Breast epithelium (tissue), 4 donors: ENCODE measurements at regions not wholly inside any gene's neighbourhood (a gene's known extent, or its start where the extent isn't known, plus 50 kb on each side); places are given as distances from the start of the nearest gene placed in this dataset.

Experiments used
- DNase-seq, 2 donors: peaks; one replicate each; pipeline ENCODE4 v3.0.0-alpha.2; 2019; ENCODE audit warnings: low spot score in 2 of 2
- H3K27ac ChIP-seq, 2 donors: fragments of 200-600 bp; sonication (generic) in 1 of 2; one replicate each; pipeline ENCODE4 v1.5.1; 2016 to 2019; ENCODE audit warnings: mild to moderate bottlenecking in 1 of 2
- H3K27me3 ChIP-seq, 2 donors: fragments of 200-600 bp; sonication (generic) in 1 of 2; one replicate each; pipeline versions ENCODE4 v1.5.1 to v1.6.0; 2017 to 2019; ENCODE audit warnings: control low read depth in 1 of 2, mild to moderate bottlenecking in 1 of 2
- H3K36me3 ChIP-seq: fragments of 200-600 bp; one replicate; pipeline ENCODE4 v1.5.1; 2019
- H3K4me1 ChIP-seq, 2 donors: fragments of 200-600 bp; sonication (generic); one replicate each; pipeline ENCODE4 v1.5.1; 2016 to 2019; ENCODE audit warnings: control low read depth in 1 of 2
- H3K4me3 ChIP-seq, 3 donors: fragments of 200-600 bp; sonication (generic); 1 replicate in 2 of 3; 2 replicates in 1 of 3; pipeline ENCODE4 v1.5.1; 2016 to 2019; ENCODE audit warnings: mild to moderate bottlenecking in 3 of 3, moderate library complexity in 2 of 3
- H3K9me3 ChIP-seq, 2 donors: fragments of 200-600 bp; sonication (generic) in 1 of 2; one replicate each; pipeline ENCODE4 v1.5.1; 2016 to 2019; ENCODE audit warnings: control low read depth in 1 of 2
- POLR2A ChIP-seq: fragments of 450-650 bp; IDR thresholded peaks from one replicate; pipeline ENCODE4 v1.6.1; 2016; ENCODE audit warnings: antibody characterized with exemption, mild to moderate bottlenecking, moderate library complexity
- POLR2AphosphoS5 ChIP-seq, 3 donors: sonication (generic); formaldehyde crosslinking; IDR thresholded peaks; one replicate each; pipeline ENCODE4 v1.6.1; 2017; ENCODE audit warnings: antibody characterized with exemption in 3 of 3
- intact Hi-C: fragments of 100-400 bp; cut with DNase I; formaldehyde crosslinking; loops from one replicate; pipeline ENCODE4 v1.15.1; 2023; ENCODE audit warnings: low total_unique reads
- TF ChIP-seq, protein P1 (sequence below), 3 donors: fragments of 450-650 bp; IDR thresholded peaks; one replicate each; pipeline ENCODE4 v1.5.1; 2016 to 2017; ENCODE audit warnings: antibody characterized with exemption in 3 of 3, mild to moderate bottlenecking in 3 of 3, moderate library complexity in 3 of 3

DNA sequence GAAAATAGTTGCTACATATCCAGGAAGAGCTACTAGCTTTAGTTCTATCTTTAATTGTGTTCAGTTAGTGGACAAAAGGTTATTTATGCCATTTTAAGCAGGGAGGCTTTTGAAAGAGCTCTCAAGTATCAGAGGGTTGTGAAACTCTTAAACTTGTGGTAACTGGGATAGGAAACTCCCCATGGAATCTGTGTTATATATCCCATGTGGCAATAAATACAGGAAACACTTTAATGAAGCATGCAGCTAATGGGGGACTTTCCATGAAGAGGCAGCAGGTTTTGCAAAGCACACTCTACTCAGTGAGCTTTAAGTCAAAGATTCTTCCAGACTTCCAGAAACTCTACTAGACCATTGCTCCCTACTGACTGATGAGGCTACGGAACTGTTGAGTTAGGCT lies 805.0 kb upstream of the C9orf72 start:
- no peak overlapping the region for H3K4me3 ChIP-seq
- H3K9me3 ChIP-seq, result no peaks in the 10 kb centered on the region
- no peaks in the 10 kb centered on the region for H3K4me1 ChIP-seq
- no peaks in the 10 kb centered on the region for H3K27me3 ChIP-seq
- TF ChIP-seq, protein P1, sequence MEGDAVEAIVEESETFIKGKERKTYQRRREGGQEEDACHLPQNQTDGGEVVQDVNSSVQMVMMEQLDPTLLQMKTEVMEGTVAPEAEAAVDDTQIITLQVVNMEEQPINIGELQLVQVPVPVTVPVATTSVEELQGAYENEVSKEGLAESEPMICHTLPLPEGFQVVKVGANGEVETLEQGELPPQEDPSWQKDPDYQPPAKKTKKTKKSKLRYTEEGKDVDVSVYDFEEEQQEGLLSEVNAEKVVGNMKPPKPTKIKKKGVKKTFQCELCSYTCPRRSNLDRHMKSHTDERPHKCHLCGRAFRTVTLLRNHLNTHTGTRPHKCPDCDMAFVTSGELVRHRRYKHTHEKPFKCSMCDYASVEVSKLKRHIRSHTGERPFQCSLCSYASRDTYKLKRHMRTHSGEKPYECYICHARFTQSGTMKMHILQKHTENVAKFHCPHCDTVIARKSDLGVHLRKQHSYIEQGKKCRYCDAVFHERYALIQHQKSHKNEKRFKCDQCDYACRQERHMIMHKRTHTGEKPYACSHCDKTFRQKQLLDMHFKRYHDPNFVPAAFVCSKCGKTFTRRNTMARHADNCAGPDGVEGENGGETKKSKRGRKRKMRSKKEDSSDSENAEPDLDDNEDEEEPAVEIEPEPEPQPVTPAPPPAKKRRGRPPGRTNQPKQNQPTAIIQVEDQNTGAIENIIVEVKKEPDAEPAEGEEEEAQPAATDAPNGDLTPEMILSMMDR (IDR thresholded peaks at IDR 0.05), result no peak
- TF ChIP-seq POLR2AphosphoS5 (IDR thresholded peaks at IDR 0.05) (no peak), POLR2A (no peak)
- H3K36me3 ChIP-seq, result no peaks in the 10 kb centered on the region
- no peak overlapping the region for H3K27ac ChIP-seq
- DNase-seq, result no peak
- intact Hi-C loops, result no loop called here

DNA sequence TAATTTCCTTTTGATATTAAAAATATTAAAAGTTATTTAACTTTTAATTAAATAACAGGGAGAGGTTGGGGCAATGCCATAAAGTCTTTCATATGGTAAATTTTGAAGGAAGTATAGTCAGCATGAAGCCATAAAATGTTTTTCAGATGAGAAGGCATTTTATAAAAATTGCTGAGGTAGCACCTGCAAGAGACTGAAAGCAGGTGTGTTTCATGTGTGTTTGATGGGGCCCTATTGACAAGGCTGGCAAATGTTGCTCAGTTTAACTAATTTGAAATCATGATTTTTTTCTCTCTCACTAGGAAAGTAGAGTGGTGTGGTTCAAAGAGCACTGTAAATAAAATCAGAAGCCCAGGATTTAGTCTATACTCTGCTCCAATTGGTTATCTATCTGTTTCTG lies 805.8 kb upstream of the C9orf72 start:
- Histone ChIP-seq H3K27ac (no peak overlapping the region), H3K27me3 (no peaks in the 10 kb centered on the region), H3K9me3 (no peaks in the 10 kb centered on the region), H3K36me3 (no peaks in the 10 kb centered on the region), H3K4me3 (no peak overlapping the region), H3K4me1 (no peaks in the 10 kb centered on the region)
- no peak for DNase-seq
- TF ChIP-seq, protein P1 (IDR thresholded peaks at IDR 0.05), result no peak
- TF ChIP-seq POLR2A, result no peak
- TF ChIP-seq POLR2AphosphoS5 (IDR thresholded peaks at IDR 0.05), result no peak
- intact Hi-C loops, result no loop called here

DNA sequence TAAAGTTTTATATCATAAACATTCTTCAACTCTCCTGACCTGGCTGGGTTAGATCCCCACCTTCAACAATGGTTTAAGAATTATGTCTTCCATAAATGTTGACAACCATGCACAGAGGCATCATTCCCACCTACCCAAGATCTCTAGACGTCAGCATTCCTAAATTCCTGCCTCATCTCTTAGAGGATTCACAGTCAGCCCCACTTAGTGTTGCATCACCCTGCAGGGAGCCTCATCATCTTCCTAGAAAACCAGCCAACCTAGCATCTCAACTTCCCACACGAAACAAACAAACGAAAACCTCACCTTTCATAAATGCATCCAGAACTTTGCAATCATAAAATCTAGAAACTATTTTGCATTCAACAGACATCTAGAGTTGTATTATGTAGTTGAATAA lies 816.1 kb upstream of the C9orf72 start:
- intact Hi-C loops, result no loop called here
- H3K27ac ChIP-seq, result no peak overlapping the region
- H3K27me3 ChIP-seq, result no peaks in the 10 kb centered on the region
- H3K4me1 ChIP-seq, result no peaks in the 10 kb centered on the region
- no peak for DNase-seq
- H3K36me3 ChIP-seq, result no peaks in the 10 kb centered on the region
- TF ChIP-seq POLR2A, result no peak
- TF ChIP-seq POLR2AphosphoS5 (IDR thresholded peaks at IDR 0.05), result no peak
- TF ChIP-seq, protein P1 (IDR thresholded peaks at IDR 0.05), result no peak
- H3K4me3 ChIP-seq, result no peak overlapping the region
- no peaks in the 10 kb centered on the region for H3K9me3 ChIP-seq

DNA sequence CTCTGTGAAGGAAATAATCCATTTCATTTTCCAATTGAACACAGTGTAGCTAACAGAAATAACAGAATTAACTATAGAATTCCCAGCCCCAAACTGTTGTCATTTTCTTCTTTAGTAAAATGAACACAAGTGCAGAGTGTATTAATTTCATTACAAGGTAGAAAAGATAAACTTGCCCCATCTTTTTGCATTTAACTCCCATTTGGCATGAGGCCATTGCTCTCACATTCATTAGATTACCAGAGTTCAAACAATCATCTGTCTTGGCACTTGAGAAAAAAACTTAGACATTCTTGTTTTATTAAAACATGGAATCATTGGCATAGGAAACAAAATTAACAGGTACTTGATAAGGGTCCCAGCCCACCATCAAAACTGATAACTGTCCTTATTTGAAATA lies 821.5 kb upstream of the C9orf72 start:
- H3K9me3 ChIP-seq, result no peaks in the 10 kb centered on the region
- no peak for TF ChIP-seq POLR2AphosphoS5 (IDR thresholded peaks at IDR 0.05)
- no peak for DNase-seq
- no peak overlapping the region for H3K4me3 ChIP-seq
- no peaks in the 10 kb centered on the region for H3K4me1 ChIP-seq
- H3K36me3 ChIP-seq, result no peaks in the 10 kb centered on the region
- H3K27me3 ChIP-seq, result no peaks in the 10 kb centered on the region
- no peak overlapping the region for H3K27ac ChIP-seq
- intact Hi-C loops, result no loop called here

DNA sequence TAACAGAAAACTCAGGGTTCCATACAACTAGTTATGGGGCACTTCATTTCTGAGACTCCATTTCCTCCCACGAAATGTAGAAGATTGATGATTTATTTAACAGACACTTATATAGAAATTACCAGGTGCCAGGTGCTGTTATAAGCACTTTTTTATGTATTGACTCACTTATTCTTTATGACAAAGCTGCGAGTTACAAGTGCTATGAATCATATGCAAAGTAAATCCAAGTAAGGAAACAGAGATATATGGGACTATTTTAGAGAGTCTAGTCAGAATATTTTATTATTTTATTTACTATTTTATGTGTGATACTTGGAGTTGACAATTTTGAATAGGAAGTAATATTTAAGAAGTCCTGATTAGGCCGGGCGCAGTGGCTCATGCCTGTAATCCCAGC lies 822.8 kb upstream of the C9orf72 start:
- H3K27me3 ChIP-seq, result no peaks in the 10 kb centered on the region
- H3K4me3 ChIP-seq, result no peak overlapping the region
- no peaks in the 10 kb centered on the region for H3K9me3 ChIP-seq
- no peaks in the 10 kb centered on the region for H3K4me1 ChIP-seq
- H3K27ac ChIP-seq, result no peak overlapping the region
- no peaks in the 10 kb centered on the region for H3K36me3 ChIP-seq
- TF ChIP-seq POLR2A, result no peak
- no peak for TF ChIP-seq POLR2AphosphoS5 (IDR thresholded peaks at IDR 0.05)
- TF ChIP-seq, protein P1 (IDR thresholded peaks at IDR 0.05), result no peak
- no peak for DNase-seq
- intact Hi-C loops, result no loop called here

DNA sequence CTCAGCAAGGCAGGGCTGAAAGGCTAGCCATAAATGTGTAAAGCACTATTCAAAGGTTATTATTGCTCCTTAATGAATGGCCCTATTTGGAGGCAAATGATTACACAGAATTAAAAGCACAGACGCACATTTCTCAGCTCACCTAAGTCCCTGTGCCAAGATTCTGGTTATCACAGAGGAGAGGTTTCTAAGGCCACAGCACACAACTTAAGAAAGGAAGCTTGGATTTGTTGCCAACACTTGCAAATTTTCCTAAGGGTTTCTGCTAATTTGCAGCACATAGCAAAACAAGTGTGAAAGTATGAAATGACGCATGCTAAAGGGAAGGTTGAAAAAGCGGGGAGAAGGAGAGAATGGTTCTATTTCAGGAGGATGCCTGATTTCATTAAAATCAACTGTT lies 834.1 kb upstream of the C9orf72 start:
- Histone ChIP-seq H3K4me3 (no peak overlapping the region), H3K27me3 (no peaks in the 10 kb centered on the region), H3K27ac (no peak overlapping the region), H3K4me1 (no peaks in the 10 kb centered on the region), H3K36me3 (no peaks in the 10 kb centered on the region), H3K9me3 (no peaks in the 10 kb centered on the region)
- DNase-seq, result no peak
- no peak for TF ChIP-seq POLR2A
- TF ChIP-seq POLR2AphosphoS5 (IDR thresholded peaks at IDR 0.05), result no peak
- TF ChIP-seq, protein P1 (IDR thresholded peaks at IDR 0.05), result no peak
- intact Hi-C loops, result no loop called here
